ENCODE measurements at regions not wholly inside any gene's neighbourhood (a gene's known extent, or its start where the extent isn't known, plus 50 kb on each side); places are given as distances from the start of the nearest gene placed in this dataset.

DNA sequence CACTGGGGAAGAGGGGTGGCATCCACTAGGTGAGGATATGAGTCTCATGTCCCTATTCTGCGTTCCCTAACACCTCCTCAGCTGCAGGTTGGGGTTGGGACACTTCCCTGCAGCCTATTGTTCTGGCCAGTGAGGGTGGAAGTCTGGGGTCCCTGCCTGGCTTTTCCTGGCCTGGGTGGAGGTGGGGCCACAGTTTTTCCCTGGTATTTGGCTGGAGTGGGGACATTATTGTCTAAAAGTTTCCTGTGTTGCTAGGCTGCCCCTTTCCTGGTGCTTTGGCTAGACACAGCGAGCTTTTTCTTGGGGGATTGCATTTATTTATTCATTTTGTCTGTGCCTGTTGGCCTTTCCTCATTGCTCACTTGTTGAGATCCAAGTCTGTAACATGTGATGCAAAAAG lies 559.5 kb upstream of the IGFBP3 start:
- no peak for DNase-seq

DNA sequence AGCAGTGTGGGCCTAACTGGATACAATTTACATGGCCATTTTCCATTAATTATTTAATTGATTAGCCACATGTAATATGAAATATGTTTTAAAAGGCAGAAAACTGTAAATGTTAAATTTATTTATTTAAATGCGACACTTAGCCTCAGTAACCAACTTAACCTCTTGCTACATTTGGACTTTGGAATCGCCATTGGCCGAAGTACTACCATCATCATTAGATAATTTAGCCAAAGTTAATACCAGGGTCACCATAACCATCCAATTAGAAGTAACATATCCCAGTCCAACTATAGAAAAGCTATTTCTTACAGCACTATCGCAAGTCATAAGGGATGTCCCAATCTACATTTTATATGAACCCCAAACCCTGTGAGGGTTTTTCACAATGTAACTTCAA lies 558.6 kb upstream of the IGFBP3 start:
- DNase-seq, result no peak

DNA sequence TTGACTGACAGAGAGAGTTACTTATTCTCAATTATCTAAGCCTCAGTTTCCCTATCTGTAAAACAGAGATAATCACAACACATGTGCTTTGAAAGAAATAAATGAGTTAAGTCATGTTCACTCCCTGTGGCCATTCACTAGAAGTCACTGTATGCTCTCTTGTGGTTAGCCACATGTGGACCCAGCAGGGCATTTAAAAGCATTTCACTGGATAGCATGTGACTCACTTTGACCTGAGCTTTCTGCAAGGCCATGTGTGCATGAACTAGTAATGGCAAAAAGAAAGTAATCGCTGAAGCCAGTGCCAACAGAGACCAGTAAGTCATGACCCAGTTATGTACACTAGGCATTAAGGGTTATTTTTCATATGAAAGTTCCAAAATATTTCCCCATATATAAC lies 557.0 kb upstream of the IGFBP3 start:
- no peak for DNase-seq

DNA sequence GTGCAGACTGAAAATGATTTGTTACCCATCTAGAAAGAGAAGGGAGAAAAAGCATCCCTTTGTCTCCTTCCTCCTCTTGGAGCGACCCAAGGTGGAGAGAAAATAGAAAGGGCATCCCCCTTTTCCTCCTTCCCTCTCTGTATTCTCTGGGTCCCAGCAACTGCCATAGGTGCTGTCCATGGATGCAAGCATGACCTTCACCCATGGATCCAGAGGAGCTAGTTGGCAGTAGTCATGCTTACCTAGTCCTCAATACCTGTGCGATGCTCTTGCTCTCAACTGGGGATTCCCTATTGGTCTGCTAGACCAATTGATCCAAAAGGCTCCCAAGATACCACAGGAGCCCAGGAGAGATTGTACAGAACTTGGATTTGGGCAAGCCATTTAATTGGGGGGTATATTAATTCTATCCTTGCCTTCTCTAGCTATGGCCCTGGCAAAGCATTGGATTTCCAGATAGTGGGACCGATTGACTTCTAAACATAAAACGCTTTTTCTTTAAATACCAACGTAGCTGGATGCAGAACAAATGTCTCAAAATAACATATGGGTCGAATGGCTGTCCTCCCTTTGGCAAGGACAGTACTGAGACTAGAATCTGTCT lies 547.8 kb upstream of the IGFBP3 start:
- DNase-seq, result no peak

DNA sequence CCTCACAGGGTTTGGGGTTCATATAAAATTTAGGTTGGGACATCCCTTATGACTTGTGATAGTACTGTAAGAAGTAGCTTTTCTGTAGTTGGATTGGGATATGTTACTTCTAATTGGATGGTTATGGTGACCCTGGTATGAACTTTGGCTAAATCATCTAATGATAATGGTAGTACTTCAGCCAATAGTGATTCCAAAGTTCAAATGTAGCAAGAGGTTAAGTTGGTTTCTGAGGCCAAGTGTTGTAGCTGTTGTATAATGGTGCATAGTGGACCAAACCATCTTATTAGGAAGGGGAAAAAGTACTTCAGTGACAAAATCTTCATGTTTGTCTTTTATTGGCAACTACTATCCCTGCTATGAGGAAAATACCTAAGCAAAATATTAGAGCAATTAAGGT lies 542.1 kb upstream of the IGFBP3 start:
- DNase-seq, result no peak

DNA sequence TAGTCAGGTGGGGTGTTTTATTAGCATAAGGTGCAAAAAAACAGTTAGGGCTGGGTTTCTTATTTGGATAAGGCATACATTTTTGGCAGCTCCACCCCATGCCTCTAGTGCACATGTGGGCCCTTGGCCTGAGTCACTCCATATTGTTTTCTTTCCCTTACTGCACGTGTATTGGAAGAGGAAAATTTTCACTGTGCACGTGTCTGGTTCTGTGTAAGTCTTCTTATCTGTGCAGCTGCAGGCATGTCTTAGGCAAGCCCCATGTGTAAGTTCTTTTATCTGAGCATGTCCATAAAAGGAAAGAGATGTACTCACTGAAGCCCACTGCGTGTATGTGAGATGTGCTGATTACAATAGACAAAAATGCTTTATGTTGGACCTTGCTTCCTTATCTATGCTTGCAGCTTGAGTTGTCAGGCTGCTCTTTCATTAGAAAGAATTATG lies 540.3 kb upstream of the IGFBP3 start:
- no peak for DNase-seq

DNA sequence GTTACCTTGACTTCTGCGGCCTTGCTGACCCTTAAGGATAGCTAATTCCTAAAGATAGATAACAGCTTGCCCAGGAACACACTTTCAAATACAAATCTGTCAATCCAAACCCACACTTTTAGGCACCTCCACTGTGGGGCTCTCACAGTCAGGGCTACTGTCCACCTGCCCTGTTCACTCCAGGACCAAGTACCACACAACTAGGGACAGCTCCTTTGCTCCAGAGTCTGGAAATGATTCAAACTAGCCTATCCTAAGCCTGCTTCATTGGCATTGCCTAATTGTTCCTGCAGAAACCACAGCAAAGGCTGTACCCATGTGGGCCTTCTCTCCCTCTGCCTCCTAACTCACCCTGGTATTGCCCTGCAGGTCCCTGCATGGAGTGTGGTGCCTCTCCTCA lies 538.9 kb upstream of the IGFBP3 start:
- DNase-seq, result no peak

DNA sequence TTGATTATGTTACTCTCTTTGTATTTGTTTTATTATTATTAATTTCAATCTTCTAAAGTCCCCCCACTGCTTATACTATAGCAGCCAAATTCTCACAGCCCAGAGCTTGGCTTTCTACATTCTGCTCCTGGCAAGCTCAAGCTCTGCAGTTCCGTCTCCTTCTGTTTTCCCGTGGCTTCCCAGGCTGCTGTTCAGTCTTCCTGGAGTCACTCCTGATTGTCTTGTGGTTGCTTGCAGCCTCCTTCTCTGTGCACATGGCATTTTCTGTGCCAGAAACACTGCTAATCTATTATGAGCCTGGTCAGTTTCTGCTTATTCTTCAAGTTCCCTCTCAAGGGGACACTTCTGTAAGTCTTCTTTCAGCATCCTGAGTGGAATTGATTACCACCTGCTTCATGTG lies 533.7 kb upstream of the IGFBP3 start:
- no peak for DNase-seq

DNA sequence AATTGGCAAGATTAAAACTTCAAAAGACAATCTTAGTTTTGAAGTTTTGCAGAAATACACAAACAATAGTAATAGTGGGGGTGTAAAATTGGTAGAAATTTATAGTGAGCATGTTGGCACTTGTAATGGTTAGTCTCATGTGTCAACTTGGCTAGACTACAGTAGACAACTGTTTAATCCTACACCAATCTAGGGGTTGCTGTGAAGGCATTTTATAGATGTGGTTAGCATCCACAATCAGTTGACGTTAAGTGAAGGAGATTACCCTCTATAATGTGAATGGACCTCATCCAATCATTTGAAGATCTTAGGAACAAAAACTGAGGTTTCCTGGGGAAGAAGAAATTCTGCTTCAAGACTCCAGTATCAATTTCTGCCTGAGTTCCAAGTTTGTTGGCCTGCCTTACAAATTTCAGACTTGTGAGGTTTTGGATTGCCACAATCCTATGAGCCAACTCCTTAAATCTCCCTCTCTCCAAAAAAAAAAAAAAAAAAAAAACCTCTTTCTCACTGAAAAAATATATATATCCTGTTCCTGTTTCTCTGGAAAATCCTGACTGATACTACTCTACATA lies 531.6 kb upstream of the IGFBP3 start:
- no peak for DNase-seq

DNA sequence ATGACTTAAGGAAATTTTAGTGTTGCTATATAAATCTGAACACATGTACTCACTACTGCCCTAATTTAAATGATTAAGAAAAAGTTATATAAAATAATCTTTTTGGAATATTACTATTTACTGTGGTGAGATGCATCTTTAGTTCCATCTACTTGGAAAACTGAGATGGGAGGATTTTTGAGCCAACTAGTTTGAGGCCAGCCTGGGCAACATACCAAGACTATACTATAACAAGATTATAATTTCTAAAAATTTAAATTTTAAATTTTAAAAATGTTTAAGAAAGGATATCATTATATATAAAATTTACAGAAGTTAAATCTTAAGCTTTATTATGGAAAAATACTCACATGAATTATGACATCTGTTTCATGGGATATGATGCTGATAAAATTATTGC lies 530.8 kb upstream of the IGFBP3 start:
- no peak for DNase-seq

DNA sequence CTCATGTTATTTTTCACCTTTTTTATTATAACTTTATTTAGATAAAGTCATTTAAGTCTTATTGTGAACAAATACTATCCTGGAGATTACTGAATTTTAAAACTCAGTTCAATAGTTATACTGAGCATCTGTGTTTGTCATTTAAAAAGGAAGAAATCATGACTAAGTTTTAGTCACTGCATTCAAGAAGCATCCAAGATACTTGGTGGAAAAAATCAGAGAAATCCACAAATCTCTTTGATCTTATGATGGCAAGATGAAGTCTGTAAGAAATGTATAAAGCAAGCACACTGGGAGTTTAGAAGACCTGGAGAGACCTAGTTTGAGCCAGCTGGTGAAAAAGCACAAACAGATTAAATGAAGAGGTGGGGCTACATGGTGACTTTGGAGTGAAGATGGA lies 529.8 kb upstream of the IGFBP3 start:
- DNase-seq, result no peak

DNA sequence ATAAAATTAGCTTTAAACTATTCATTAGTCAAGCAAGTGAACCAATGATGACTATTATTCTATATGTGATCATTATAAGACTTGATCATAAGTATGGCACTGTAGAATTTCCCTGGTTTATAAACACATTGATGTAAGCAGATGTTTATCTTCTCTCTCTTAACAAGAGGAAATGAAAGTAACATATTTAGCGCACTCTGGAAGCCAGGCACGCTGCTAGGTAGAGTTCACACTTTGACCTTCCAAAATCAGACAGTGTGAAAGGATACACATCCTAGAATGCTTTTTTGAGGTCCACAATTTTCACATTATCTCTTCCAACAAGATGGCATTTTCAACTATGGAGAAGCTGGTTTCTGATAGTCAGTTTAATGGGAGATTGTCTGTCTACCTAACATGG lies 529.4 kb upstream of the IGFBP3 start:
- no peak for DNase-seq

DNA sequence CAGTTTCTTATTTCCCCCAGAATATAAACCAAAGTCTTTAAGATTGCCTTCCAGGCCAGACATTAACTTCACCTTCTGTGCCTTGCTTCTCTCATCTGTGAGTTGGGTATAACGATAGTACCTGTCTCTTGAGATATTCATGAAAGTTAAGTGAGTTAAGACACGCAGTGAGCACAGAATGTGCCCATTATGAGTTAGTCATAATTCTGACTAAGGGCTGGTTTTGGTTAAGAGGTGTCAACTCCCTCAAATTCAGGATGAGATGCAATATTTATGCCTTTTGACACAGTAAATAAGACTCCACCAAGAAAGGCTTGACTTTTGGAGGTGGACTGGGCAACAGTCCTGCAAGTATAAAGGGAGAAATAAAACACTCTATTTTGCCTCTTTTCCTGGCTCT lies 528.7 kb upstream of the IGFBP3 start:
- no peak for DNase-seq

DNA sequence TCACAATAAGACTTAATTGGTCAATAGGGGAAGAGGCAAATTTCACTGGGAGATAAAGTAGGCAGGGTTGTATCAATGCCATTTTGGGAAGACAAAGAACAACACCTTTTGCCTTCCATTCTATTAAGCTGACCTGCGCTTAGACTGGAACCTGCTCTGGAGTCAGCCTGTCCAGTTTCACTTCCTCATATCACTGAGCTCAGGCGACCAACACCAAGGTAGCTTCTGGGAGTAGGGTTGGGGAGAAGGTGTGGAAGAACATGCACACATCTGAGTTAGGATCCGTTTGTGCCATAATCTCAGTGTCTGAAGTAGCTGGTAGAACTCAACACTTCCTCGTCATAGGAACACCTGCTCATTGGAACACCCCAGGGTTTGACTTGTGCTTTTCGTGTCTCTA lies 527.4 kb upstream of the IGFBP3 start:
- DNase-seq, result no peak

DNA sequence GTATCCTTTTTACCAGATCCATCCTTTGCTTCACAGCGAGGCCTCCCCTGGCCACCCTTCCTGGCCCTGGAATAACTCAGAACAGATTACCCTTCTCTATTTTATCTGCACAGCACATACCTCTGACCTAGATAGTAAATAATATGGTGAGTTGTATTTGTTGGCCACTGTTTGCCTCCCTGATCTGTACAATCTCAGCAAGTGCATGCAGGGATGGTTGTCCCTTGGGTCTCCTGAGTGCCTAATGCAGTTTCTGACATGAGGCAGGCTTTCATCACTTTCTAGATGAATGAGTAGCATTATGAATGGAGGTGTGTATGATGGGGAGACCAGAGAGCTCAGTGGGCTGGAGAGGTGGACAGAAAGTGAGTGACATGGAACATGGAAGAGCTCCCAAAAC lies 525.1 kb upstream of the IGFBP3 start:
- no peak for DNase-seq

DNA sequence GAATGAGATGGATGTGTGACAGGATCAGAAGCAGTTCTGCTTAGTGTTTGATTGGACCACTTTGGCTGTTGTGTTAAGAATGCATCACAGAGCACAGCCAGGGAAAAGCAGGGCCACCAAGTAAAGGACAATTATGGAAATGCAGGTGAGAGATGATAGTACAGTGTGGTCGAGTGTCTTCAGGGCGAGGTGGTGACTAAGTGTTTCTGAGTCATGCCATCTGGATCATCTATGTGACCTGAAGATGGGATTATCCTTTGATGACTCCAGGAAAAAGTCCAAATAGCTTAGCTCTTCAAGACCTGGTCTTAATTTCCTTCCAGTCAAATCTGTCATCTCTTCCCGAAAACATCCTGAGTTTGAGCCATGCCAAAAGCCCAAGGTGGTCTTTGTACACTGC lies 523.2 kb upstream of the IGFBP3 start:
- DNase-seq, result no peak

DNA sequence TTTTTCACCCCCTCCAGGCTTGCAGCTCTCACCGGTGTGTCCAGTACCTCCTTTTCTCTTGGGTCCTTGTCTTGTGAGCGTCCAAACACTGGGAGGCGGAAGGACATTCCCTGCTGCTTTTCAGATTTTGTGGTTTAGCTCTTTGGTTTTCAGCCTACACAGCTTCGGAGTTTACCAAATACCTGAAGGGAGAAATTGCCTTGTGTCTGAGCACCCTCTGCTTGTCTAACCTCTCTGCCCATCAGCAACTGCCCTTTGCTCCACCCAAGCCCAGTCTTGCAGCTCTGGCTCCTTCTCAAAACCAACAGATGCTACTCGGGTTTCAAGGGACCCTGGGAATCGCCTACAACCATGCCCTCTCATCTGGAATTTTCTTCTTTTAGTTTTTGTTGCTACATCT lies 519.1 kb upstream of the IGFBP3 start:
- DNase-seq, result no peak

DNA sequence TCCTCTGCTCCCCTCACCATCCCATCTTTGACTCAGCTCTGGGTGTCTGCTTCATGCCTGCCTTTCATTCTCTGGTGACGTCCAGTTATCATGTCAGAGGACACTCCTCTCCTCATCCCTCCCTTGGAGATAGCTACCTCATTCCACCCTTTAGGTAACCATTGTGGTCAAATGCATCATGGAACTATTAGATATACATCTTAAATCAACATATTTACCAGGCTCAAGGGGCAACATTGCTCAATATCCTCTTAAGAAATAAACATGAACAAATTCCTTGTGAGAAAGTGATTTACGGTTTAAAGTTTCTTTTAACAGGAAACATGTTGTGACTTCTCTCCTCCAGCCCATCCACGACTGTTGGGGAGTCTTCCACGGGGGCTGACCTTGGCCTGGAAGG lies 511.6 kb upstream of the IGFBP3 start:
- no peak for DNase-seq

DNA sequence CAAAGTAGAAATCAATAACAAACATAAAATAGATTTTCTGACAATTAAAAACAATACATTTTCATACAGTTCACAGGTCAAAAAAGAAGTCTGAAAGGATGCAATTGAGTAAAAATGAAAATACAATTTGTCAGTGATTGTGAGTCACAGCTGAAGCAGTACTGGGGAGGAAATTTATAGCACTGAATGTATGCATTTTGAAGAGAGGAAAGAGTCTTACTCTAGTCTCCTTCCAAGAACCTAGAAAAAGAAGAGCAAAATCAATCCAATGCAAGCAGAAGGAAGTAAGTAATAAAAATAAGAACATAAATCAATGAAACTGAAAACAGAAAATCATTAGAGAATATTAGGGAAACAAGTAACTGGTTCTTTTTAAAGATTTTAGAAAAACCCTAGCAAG lies 507.2 kb upstream of the IGFBP3 start:
- DNase-seq, result no peak

DNA sequence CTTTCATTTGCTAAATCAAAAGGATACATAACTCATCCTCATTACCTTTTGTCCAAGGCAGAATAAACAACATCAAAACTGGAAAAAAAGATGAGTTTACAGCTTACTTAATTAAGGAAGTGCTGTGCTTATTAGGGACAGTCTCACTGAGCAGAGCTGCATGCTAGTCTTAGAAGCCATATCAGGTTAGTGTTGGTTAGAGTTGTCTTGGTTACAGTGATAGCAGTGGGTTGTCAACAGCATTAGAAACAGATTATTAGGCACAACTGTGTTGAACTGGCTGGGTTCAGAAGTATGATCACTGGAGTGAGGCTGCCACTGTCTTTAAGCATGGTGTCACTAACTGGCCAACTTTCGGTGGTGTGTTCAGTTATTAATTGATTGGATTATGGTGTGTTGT lies 503.9 kb upstream of the IGFBP3 start:
- no peak for DNase-seq

DNA sequence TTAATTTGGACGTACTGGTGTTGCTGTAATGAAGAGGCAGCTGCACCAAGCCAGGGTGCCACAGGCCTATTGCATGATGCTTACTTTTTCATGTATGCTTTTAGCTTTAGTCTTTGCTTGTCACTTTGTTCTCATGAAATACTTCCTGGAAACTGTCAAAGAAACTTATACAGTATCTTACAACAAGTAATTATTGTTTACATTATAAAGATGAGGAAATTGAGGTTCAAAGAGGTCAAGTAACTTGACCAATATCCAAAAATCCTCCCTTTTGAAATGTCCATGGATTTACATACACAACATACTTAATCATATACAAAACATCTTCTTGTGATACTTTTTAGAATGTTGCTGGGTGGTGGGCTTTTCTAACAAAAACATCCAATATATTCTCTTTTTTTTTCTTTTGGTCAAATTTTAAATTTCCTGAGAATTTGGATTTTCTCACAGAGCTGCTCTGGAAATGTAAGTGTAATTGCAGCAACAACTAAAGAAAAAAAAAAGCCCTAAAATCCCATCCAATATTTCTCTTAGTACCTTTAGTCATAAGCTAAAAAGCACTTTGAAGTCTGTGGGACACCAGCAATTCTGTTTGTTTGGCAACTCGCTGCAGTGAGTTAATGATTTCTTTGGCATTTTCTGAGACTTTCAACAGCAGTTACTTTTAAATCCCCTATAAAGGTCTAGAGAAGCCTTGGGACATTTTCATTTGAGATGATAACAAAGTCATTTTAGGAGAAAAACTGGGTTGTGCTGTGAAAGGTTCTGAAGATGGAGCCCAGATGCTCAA lies 500.6 kb upstream of the IGFBP3 start:
- DNase-seq, result no peak

DNA sequence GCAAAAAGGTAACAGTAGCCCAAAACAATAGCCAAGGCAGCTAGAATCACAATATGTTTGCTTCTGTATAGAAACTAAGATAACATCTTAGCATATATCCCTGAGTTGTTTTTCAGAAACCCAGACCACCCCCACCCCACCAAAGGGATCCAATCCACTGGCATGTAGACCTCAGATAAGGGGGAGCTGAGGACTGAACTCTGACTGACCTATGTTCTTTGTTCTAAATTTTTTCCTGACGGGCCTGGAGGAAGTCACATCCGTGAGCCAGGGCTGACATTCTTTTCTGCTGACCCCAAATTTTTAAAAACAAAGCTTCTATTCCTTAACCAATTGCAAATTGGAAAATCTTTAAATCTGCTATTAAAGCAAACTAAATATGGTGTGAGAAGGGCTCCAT lies 493.9 kb upstream of the IGFBP3 start:
- DNase-seq, result no peak

DNA sequence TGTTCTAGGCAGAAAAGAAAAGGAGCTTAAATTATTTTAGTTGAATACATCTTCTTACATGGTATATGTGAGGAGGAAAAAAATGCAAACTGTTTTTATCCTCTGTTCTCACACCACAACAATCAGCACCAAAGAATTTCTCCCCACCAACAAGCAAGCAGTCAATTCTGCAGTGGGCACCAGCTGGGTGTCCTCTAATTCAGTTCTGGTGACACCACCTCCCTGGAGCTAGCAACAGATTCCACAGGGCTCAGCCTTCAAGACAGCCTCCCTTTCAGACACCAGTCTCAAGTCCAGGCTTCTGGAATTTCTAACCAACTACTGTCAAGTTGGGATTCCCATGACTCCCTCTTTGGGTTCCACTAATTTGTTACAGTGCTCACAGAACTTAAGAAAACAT lies 490.2 kb upstream of the IGFBP3 start:
- no peak for DNase-seq

DNA sequence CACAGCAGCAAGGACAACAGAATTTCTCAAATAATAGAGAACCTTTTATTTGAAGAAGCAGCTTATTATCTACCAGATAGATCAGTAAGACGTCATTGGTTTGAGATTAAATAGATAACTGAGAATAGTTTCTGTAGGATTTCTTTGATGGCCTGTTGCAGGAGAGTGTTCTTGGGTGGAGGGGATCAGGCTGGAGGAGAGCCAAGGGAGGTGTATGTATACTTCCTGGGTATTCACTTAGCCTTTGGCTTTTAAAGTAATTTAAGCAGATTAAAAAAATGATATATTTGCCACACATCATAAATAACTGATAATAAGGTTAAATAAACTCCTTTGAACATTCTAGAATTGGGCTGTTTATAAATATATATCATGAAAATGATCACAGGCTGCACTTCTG lies 486.1 kb upstream of the IGFBP3 start:
- DNase-seq, result no peak

DNA sequence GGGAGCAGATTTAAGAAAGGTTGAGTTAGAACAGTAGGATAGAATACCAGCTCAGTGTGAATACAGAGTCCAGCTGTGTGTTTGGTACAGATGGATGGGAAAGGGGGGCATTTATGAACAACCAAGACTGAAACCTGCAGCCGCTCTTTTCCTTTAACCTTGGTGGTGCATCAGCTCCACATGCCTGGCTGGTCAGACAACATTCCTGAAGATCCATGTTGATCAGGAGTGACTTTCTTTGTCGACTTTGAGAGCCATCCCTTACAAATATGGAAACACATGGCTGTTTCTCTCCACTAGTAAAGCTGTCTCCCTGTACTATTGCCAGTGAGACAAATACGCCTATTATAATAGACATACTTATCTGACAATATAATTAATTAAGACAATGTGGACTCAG lies 476.5 kb upstream of the IGFBP3 start:
- DNase-seq, result no peak

Measured in NCI-H1105 treated with DMSO at 0.1 percent for 48 hours (cell line).